Prostate gland (tissue), 2 donors: ENCODE measurements at regions not wholly inside any gene's neighbourhood (a gene's known extent, or its start where the extent isn't known, plus 50 kb on each side); places are given as distances from the start of the nearest gene placed in this dataset.

Source experiments
- POLR2A ChIP-seq: fragments of 450-650 bp; IDR thresholded peaks from one replicate; pipeline ENCODE4 v1.6.1; 2016; ENCODE audit warnings: antibody characterized with exemption, mild to moderate bottlenecking
- POLR2AphosphoS5 ChIP-seq: sonication (generic); formaldehyde crosslinking; IDR thresholded peaks from one replicate; pipeline ENCODE4 v1.6.1; 2017; ENCODE audit warnings: antibody characterized with exemption
- TF ChIP-seq, protein P1 (sequence below), 4 experiments: fragments of 200-600 bp in 2 of 4; fragments of 450-650 bp in 2 of 4; sonication (generic) in 2 of 4; IDR thresholded peaks; 1 replicate in 3 of 4; 2 replicates in 1 of 4; pipeline ENCODE4 v1.5.1; 2016 to 2019; ENCODE audit warnings: antibody characterized with exemption in 4 of 4, mild to moderate bottlenecking in 2 of 4, moderate library complexity in 2 of 4

DNA sequence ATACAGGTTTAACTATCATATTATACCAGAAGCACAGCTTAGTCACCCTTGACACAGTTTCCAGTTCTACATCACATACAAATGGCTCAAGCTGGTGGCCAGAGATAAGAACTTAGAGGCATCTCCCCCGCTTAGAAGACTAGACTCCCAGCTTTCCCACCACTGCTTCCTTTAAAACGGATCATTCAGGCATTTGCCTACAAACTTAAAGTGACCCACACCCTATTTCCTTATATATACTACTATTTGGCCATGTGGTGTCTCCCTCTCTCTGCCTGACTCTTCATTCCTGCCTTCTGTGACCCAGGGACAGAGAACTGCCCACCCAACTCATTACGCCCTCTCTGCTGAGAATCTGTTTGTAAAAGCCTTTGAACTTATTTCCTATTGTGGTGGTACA lies 781.2 kb upstream of the DIAPH2 start:
- no peak for TF ChIP-seq POLR2A
- no peak for TF ChIP-seq POLR2AphosphoS5
- TF ChIP-seq, protein P1, sequence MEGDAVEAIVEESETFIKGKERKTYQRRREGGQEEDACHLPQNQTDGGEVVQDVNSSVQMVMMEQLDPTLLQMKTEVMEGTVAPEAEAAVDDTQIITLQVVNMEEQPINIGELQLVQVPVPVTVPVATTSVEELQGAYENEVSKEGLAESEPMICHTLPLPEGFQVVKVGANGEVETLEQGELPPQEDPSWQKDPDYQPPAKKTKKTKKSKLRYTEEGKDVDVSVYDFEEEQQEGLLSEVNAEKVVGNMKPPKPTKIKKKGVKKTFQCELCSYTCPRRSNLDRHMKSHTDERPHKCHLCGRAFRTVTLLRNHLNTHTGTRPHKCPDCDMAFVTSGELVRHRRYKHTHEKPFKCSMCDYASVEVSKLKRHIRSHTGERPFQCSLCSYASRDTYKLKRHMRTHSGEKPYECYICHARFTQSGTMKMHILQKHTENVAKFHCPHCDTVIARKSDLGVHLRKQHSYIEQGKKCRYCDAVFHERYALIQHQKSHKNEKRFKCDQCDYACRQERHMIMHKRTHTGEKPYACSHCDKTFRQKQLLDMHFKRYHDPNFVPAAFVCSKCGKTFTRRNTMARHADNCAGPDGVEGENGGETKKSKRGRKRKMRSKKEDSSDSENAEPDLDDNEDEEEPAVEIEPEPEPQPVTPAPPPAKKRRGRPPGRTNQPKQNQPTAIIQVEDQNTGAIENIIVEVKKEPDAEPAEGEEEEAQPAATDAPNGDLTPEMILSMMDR (IDR thresholded peaks at IDR 0.05), result no peak
